HCT116 (cell line): ENCODE measurements at regions not wholly inside any gene's neighbourhood (a gene's known extent, or its start where the extent isn't known, plus 50 kb on each side); places are given as distances from the start of the nearest gene placed in this dataset.

Experiments used
- ATAC-seq: fragments of 200-7000 bp; cut with Tn5 transposase; 2 replicates; pipeline ENCODE4 v1.9.1; 2020; ENCODE audit warnings: mild to moderate bottlenecking, moderate library complexity
- BruUV-seq: library from RNA; stranded (reverse); fragments of 400-500 nt; replicated peaks from 2 replicates; lab custom pipeline; 2021; lab: Mats Ljungman, UMichigan
- CTCF ChIA-PET: fragments of 300-600 bp; sonication (Branson Sonifier 250); formaldehyde crosslinking; loops from one replicate; lab custom pipeline; 2021; ENCODE audit warnings: antibody characterized with exemption; lab: Charles Lee
- POLR2A ChIA-PET: fragments of 300-600, 350-600 bp; sonication (Branson Sonifier 250); formaldehyde crosslinking; loops from one replicate; lab custom pipeline; 2021; ENCODE audit warnings: antibody characterized with exemption; lab: Charles Lee
- RAD21 ChIA-PET, 2 experiments: fragments of 300-600 bp; sonication (Branson Sonifier 250); formaldehyde crosslinking; loops; one replicate each; lab custom pipeline; 2023; ENCODE audit warnings: low total read pairs in 2 of 2; ENCODE audit not compliant: uncharacterized antibody in 2 of 2, unreplicated experiment in 2 of 2, low non-redundant PET in 1 of 2; lab: Charles Lee
- DNase-seq: peaks from one replicate; pipeline ENCODE4 v3.0.0-alpha.2; 2010; ENCODE audit warnings: low read depth, low spot score
- H2AFZ ChIP-seq: fragments of 200-600 bp; shearing (Covaris generic), sonication (generic); 2 replicates; pipeline ENCODE4 v1.6.1; 2017; ENCODE audit warnings: low read depth, mixed run types, mixed read lengths, antibody characterized with exemption, low read length; ENCODE audit not compliant: poor library complexity, severe bottlenecking
- H3K27ac ChIP-seq: 2 replicates; pipeline ENCODE4 v1.5.1; 2012; ENCODE audit warnings: low read depth, low read length
- H3K27me3 ChIP-seq: fragments of 200-600 bp; sonication (generic); 2 replicates; pipeline ENCODE4 v1.6.1; 2016; ENCODE audit warnings: mixed run types, low read length, mixed read lengths; ENCODE audit not compliant: insufficient read depth
- H3K36me3 ChIP-seq, 2 experiments: fragments of 200-500 bp in 1 of 2; fragments of 200-600 bp in 1 of 2; sonication (Bioruptor generic) in 1 of 2; sonication (generic) in 1 of 2; 2 replicates each; pipeline versions ENCODE4 v1.5.1 to v1.6.1; 2014 to 2016; ENCODE audit warnings: low read length in 2 of 2, inconsistent platforms in 1 of 2, mixed read lengths in 1 of 2, mixed run types in 1 of 2; ENCODE audit not compliant: insufficient read depth in 2 of 2, control insufficient read depth in 1 of 2
- H3K4me1 ChIP-seq, 2 experiments: fragments of 200-600 bp in 1 of 2; sonication (generic) in 1 of 2; 2 replicates each; pipeline versions ENCODE4 v1.5.1 to v1.6.1; 2012 to 2017; ENCODE audit warnings: low read length in 2 of 2, inconsistent platforms in 1 of 2, mild to moderate bottlenecking in 1 of 2, mixed read lengths in 1 of 2, mixed run types in 1 of 2, moderate library complexity in 1 of 2; ENCODE audit not compliant: insufficient read depth in 2 of 2, control insufficient read depth in 1 of 2
- H3K4me2 ChIP-seq: fragments of 200-600 bp; sonication (generic); 2 replicates; pipeline ENCODE4 v1.6.1; 2017; ENCODE audit warnings: mixed run types, low read length, mixed read lengths
- H3K4me3 ChIP-seq, 2 experiments: fragments of 200-600 bp in 1 of 2; sonication (generic) in 1 of 2; replicated peaks in 1 of 2; 2 replicates each; pipeline ENCODE4 v1.5.1; 2011 to 2016; ENCODE audit warnings: low read length in 2 of 2, control low read depth in 1 of 2, low read depth in 1 of 2, mild to moderate bottlenecking in 1 of 2, mixed read lengths in 1 of 2, mixed run types in 1 of 2
- H3K79me2 ChIP-seq: fragments of 200-600 bp; sonication (generic); 2 replicates; pipeline ENCODE4 v1.6.1; 2017; ENCODE audit warnings: mild to moderate bottlenecking, mixed run types, low read length, moderate library complexity, mixed read lengths; ENCODE audit not compliant: insufficient read depth
- H3K9ac ChIP-seq: fragments of 200-600 bp; sonication (generic); 2 replicates; pipeline ENCODE4 v1.6.1; 2016; ENCODE audit warnings: low read length, mixed read lengths
- H3K9me2 ChIP-seq: fragments of 200-600 bp; sonication (generic), shearing (Covaris generic); 2 replicates; pipeline ENCODE4 v1.6.1; 2017; ENCODE audit warnings: mixed run types, mild to moderate bottlenecking, moderate library complexity; ENCODE audit not compliant: insufficient read depth
- H3K9me3 ChIP-seq, 2 experiments: fragments of 200-500 bp in 1 of 2; fragments of 200-600 bp in 1 of 2; sonication (Bioruptor generic) in 1 of 2; sonication (generic) in 1 of 2; 2 replicates each; pipeline ENCODE4 v1.6.1; 2014 to 2017; ENCODE audit warnings: low read length in 2 of 2, mixed read lengths in 2 of 2, inconsistent platforms in 1 of 2, low read depth in 1 of 2, mild to moderate bottlenecking in 1 of 2, mixed run types in 1 of 2, moderate library complexity in 1 of 2; ENCODE audit not compliant: control insufficient read depth in 1 of 2, insufficient read depth in 1 of 2
- H4K20me1 ChIP-seq: fragments of 200-600 bp; sonication (generic), shearing (Covaris generic); 2 replicates; pipeline ENCODE4 v1.6.1; 2017; ENCODE audit warnings: mixed run types, mild to moderate bottlenecking, moderate library complexity; ENCODE audit not compliant: insufficient read depth
- CBX3 ChIP-seq: IDR thresholded peaks from 2 replicates; pipeline ENCODE4 v1.6.1; 2012; ENCODE audit warnings: low read depth
- CEBPB ChIP-seq: IDR thresholded peaks from 2 replicates; pipeline ENCODE4 v1.6.1; 2012; ENCODE audit warnings: low read depth
- ELF1 ChIP-seq: IDR thresholded peaks from 2 replicates; pipeline ENCODE4 v1.6.1; 2012; ENCODE audit warnings: low read depth, borderline replicate concordance
- EZH2 ChIP-seq: fragments of 200-600 bp; sonication (generic); IDR thresholded peaks from 2 replicates; pipeline ENCODE4 v1.6.1; 2017; ENCODE audit warnings: antibody characterized with exemption, mixed run types
- EZH2phosphoT487 ChIP-seq: fragments of 200-600 bp; IDR thresholded peaks from 2 replicates; pipeline ENCODE4 v1.6.1; 2018; ENCODE audit warnings: antibody characterized with exemption, borderline replicate concordance
- FOSL1 ChIP-seq: IDR thresholded peaks from 2 replicates; pipeline ENCODE4 v1.6.1; 2012; ENCODE audit warnings: low read depth
- JUND ChIP-seq: IDR thresholded peaks from 2 replicates; pipeline ENCODE4 v1.6.1; 2012
- POLR2A ChIP-seq: IDR thresholded peaks from 2 replicates; pipeline ENCODE4 v1.7.0; 2011; ENCODE audit warnings: borderline replicate concordance; ENCODE audit not compliant: insufficient read depth, insufficient read length; ENCODE audit errors: extremely low read depth
- POLR2AphosphoS5 ChIP-seq: IDR thresholded peaks from 2 replicates; pipeline ENCODE4 v1.6.1; 2011; ENCODE audit warnings: mild to moderate bottlenecking, low read depth, low read length, moderate library complexity
- SIN3A ChIP-seq: IDR thresholded peaks from 2 replicates; pipeline ENCODE4 v1.6.1; 2012; ENCODE audit warnings: low read depth
- SP1 ChIP-seq: IDR thresholded peaks from 2 replicates; pipeline ENCODE4 v1.6.1; 2012; ENCODE audit warnings: low read depth
- TCF7L2 ChIP-seq: IDR thresholded peaks from 2 replicates; pipeline ENCODE4 v1.7.0; 2011; ENCODE audit warnings: borderline replicate concordance, inconsistent platforms; ENCODE audit not compliant: insufficient read depth, insufficient read length; ENCODE audit errors: extremely low read depth
- intact Hi-C: fragments of 100-400 bp; cut with micrococcal nuclease; formaldehyde crosslinking; loops from 2 replicates; pipeline ENCODE4 v1.10.0; 2022
- TF ChIP-seq, protein P1 (sequence below), 3 experiments: fragments of 200-600 bp in 1 of 3; sonication (generic) in 1 of 3; IDR thresholded peaks in 2 of 3; conservative IDR thresholded peaks in 1 of 3; 2 replicates each; pipeline ENCODE4 v1.5.1; 2012 to 2017; ENCODE audit warnings: low read depth in 2 of 3, low read length in 2 of 3, antibody characterized with exemption in 1 of 3, borderline replicate concordance in 1 of 3, control low read depth in 1 of 3, mild to moderate bottlenecking in 1 of 3, mixed read lengths in 1 of 3, mixed run types in 1 of 3, moderate library complexity in 1 of 3; ENCODE audit not compliant: insufficient read depth in 1 of 3

DNA sequence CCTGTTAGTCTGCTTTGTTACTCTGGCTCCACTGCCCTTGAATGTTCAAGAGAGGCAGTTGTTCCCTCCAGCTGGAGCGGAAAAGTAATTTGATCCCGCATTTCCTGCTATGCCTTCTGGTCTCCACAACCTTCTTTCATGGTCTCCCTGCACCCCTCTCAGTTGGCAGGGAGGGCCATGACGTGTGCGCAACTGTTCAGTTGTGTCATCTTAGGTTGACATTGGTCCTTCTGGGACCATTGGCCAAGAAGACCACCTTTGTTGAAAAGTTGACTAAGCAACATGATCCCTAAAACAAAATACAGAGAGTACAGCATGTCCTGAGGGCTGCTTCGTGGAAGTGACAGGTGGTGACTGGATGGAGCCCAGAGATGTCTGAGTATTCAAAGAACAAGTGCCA is 192.5 kb upstream of the TUT7 start:
- Histone ChIP-seq H3K27ac (no peak overlapping the region), H3K4me3 (no peak overlapping the region), H3K36me3 (no peaks in the 10 kb centered on the region), H3K79me2 (no peaks in the 10 kb centered on the region), H3K4me1 (no peaks in the 10 kb centered on the region), H3K27me3 (peaks cover 64% of the 10 kb centered on the region), H3K9me2 (no peaks in the 10 kb centered on the region), H3K9ac (no peak overlapping the region), H3K4me2 (no peak overlapping the region), H2AFZ (no peak overlapping the region), H4K20me1 (no peaks in the 10 kb centered on the region), H3K9me3 (no peaks in the 10 kb centered on the region)
- ChIA-PET POLR2A (no interaction called here), CTCF (no interaction called here), RAD21 (no interaction called here)
- DNase-seq (no peak), ATAC-seq (no peak)
- intact Hi-C loops: no loop called here
- TF ChIP-seq EZH2 (no peak), CBX3 (no peak), TCF7L2 (no peak), SIN3A (no peak), CEBPB (no peak), ELF1 (no peak), FOSL1 (no peak)
- no TSS peak for BruUV-seq

DNA sequence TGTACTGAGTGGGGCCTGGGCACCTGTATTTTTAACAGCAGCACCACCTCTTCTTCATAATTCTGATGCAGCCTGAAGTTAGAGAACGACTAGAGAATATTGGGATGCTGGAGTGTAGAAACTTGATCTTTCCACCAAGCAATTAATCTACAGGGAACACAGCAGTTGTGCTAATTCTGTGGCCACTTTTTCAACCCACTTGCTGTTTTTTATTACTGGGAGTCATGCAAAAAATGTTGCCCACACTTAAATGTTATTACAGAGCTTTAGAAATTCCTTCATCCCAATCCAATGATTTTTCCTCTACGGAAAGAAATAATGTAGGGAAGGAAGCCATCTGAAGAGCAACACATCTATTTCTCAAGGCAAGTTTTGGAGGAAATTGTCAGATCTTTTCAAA is 190.9 kb upstream of the TUT7 start:
- BruUV-seq: no TSS peak
- RAD21 ChIA-PET: no interaction called here
- no peak for TF ChIP-seq SIN3A
- no peak for TF ChIP-seq EZH2
- no peak for TF ChIP-seq EZH2phosphoT487
- no peak for TF ChIP-seq POLR2A
- TF ChIP-seq SP1: no peak
- no peak for TF ChIP-seq POLR2AphosphoS5
- no peak for TF ChIP-seq ELF1
- no peak for TF ChIP-seq TCF7L2
- TF ChIP-seq, protein P1, sequence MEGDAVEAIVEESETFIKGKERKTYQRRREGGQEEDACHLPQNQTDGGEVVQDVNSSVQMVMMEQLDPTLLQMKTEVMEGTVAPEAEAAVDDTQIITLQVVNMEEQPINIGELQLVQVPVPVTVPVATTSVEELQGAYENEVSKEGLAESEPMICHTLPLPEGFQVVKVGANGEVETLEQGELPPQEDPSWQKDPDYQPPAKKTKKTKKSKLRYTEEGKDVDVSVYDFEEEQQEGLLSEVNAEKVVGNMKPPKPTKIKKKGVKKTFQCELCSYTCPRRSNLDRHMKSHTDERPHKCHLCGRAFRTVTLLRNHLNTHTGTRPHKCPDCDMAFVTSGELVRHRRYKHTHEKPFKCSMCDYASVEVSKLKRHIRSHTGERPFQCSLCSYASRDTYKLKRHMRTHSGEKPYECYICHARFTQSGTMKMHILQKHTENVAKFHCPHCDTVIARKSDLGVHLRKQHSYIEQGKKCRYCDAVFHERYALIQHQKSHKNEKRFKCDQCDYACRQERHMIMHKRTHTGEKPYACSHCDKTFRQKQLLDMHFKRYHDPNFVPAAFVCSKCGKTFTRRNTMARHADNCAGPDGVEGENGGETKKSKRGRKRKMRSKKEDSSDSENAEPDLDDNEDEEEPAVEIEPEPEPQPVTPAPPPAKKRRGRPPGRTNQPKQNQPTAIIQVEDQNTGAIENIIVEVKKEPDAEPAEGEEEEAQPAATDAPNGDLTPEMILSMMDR (IDR thresholded peaks at IDR 0.05 in 2 of 3, conservative IDR thresholded peaks at IDR 0.05 in 1 of 3; ENCODE audit: borderline replicate concordance in 1 of 3, insufficient read depth in 1 of 3, low read depth in 2 of 3, low read length in 2 of 3): no peak
- TF ChIP-seq JUND: no peak
- no peak overlapping the region for H3K4me3 ChIP-seq
- no peak overlapping the region for H3K9ac ChIP-seq
- H2AFZ ChIP-seq: no peak overlapping the region
- no peaks in the 10 kb centered on the region for H3K36me3 ChIP-seq
- POLR2A ChIA-PET: no interaction called here
- DNase-seq (no peak), ATAC-seq (no peak)
- H3K9me3 ChIP-seq: no peaks in the 10 kb centered on the region
- H3K79me2 ChIP-seq: no peaks in the 10 kb centered on the region
- intact Hi-C loops: no loop called here
- no peak overlapping the region for H3K4me2 ChIP-seq
- peaks cover 63% of the 10 kb centered on the region for H3K27me3 ChIP-seq
- CTCF ChIA-PET: no interaction called here
- no peaks in the 10 kb centered on the region for H4K20me1 ChIP-seq
- no peaks in the 10 kb centered on the region for H3K4me1 ChIP-seq
- no peaks in the 10 kb centered on the region for H3K9me2 ChIP-seq
- H3K27ac ChIP-seq: no peak overlapping the region
